ENCODE measurements at regions not wholly inside any gene's neighbourhood (a gene's known extent, or its start where the extent isn't known, plus 50 kb on each side); places are given as distances from the start of the nearest gene placed in this dataset.

DNA sequence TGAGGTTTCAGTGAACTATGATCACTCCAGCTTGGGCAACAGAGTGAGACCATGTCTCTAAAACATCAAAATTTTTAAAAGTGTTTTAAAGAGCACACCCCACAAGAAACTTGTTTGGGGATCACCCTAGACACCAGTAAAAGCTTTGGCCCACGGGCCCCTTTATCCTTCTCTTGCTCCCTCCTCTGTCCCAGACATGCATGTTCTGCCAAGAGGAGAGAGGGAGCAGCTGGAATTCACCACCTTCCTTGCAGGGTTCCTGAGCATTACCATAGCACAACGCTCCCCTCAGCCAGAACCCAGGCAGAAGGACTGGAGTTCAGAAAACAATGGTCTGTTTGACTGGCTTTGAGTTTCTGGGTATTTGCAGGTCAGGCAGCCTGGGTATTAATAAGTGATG is 214.3 kb upstream of the CDH5 start:
- TF ChIP-seq CTCF (IDR thresholded peaks at IDR 0.05; ENCODE audit: extremely low read depth, missing control alignments) = no peak
- DNase-seq (ENCODE audit: low spot score) = no peak

DNA sequence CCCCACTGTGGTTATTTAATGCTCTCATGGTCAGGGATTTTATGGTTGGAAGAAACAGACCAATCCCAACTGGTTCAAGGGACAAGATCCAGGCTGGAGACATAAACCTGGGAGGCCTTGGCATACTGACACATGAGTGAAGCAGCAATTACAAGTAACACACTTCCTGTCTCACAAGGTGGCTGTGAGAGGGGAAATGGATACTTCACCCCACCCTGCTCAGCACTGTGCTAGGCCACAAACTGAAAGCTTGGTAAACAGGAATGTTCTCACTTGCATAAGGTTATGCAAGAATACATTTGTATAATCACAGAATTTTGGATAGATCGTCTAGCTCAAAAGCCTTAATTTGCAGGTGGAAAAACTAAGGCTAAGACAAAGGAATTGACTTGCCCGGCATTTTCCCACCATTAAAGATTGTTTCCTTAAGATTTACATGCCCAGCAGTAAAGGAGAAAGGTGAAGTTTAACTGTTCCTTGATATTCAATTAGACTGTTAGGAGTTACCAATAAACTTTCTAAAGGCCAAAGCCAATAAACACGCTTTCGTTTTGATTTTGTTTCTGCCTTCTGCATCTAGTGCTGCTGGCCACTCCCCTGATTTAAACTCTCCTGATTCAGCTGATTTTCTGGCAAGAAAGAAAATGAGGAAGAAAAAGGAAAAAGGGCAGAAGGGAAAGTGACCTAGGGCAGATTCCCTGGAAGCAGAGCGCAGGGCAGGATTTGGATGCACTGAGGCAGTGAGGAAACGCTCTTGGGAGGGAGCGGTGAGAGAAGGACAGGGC is 215.6 kb upstream of the CDH5 start:
- TF ChIP-seq CTCF (IDR thresholded peaks at IDR 0.05; ENCODE audit: extremely low read depth, missing control alignments) = no peak
- DNase-seq (ENCODE audit: low spot score) = no peak

- no peak for TF ChIP-seq CTCF (IDR thresholded peaks at IDR 0.05; ENCODE audit: extremely low read depth, missing control alignments)
- DNase-seq (ENCODE audit: low spot score) = no peak
Observed at GRCh38 chr16:66147291-66147690, 219.2 kb upstream of the CDH5 start.

DNA sequence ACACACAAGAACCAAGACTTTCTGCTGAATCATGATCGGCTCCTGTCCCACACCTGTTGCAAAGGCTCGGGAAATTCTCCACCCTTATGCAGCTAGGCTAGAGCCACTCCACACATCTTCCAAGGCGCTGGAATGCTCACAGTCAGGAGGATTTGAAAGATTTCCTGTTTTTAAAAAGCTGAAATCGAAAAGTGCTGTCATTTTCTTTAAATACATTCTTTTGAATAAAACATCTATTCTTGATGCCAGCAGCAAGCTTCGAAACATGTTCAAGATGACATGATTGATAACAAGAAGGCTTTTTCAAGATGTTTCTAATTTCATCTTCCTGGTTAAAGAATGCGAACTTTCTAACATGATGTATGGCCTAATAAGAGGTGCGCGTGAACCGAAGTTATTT is 219.7 kb upstream of the CDH5 start:
- no peak for TF ChIP-seq CTCF (IDR thresholded peaks at IDR 0.05; ENCODE audit: extremely low read depth, missing control alignments)
- DNase-seq (ENCODE audit: low spot score) = no peak

DNA sequence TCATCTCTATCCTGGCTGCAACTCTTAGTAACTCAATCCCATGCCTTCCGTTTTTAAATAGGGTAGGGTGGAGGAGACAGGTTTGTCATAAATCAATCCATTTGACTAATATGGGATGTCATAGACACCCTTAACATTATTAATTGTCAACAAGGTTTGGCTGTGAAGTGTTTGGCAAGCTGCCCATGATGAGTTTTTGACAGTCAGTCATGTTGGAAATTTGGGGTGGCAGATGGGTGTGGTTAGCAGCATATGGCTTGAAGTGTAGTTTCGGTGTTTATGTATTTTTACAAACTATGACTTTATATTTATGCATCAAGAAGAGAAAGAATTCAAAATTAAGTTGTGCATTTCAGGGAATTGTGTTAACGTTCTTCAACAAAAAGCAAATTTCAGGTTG is 221.8 kb upstream of the CDH5 start:
- DNase-seq (ENCODE audit: low spot score) = no peak
- TF ChIP-seq CTCF (IDR thresholded peaks at IDR 0.05; ENCODE audit: extremely low read depth, missing control alignments) = no peak

DNA sequence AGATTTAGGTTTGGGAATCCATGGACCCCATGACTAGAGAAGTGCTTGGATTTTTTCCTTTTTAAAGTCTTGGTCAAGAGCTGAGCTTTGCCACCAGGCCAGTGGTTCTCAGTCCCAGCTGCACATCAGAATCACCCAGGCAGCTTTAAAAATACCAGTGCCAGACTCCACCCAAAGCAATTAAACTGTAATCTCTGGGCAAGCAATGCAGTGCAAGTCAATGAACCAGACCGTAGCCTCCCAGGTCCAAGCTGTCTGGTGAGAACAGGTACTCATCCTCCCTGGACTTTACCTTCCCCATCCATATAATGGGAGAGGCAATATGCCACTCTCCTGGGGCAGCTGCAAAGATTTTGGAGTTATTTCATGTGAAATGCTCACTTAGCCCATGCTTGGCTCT is 223.1 kb upstream of the CDH5 start:
- TF ChIP-seq CTCF (IDR thresholded peaks at IDR 0.05; ENCODE audit: extremely low read depth, missing control alignments) = no peak
- no peak for DNase-seq (ENCODE audit: low spot score)

DNA sequence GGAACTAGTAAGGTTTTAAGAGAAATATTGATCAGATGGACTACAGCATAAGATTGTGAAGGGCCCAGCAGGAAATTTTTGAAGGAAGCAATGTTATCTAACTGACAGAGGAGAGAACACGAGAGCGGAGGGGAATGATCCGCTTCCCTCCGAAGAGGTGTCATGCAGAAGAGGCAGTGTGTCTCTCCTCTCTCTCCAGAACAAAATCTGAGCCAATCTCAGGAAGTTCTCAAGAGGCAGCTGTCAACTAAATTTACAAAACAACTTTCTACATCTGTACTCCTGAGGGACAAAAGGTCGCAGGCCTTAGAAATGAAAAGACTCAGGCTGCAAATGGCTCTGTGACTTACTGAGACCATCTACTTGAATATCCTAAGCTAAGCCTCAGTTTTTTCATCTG is 224.6 kb upstream of the CDH5 start:
- no peak for DNase-seq (ENCODE audit: low spot score)
- TF ChIP-seq CTCF (IDR thresholded peaks at IDR 0.05; ENCODE audit: extremely low read depth, missing control alignments) = no peak
